HPDE6-E6E7 (cell line): ENCODE measurements at regions not wholly inside any gene's neighbourhood (a gene's known extent, or its start where the extent isn't known, plus 50 kb on each side); places are given as distances from the start of the nearest gene placed in this dataset.
"Not testable (repeated sequence)": the region's sequence is repeated elsewhere in the genome, so short reads cannot be mapped to it uniquely, and the experiment has no call there.

Experiments used
- DNase-seq: peaks from one replicate; pipeline ENCODE4 v3.0.0; 2011; ENCODE audit warnings: missing footprints; ENCODE audit errors: extremely low spot score

GRCh38 chr2:71959494-71959893 is 188.2 kb downstream of the CYP26B1 start:
- DNase-seq, result no peak

- DNase-seq, result not testable (repeated sequence)
These were observed 189.2 kb downstream of the CYP26B1 start for GRCh38 chr2:71958426-71958825.

- DNase-seq, result no peak
These were observed 195.0 kb downstream of the CYP26B1 start for GRCh38 chr2:71952572-71953188.

- DNase-seq, result no peak
These were observed 195.8 kb downstream of the CYP26B1 start for GRCh38 chr2:71951718-71952404.

- DNase-seq, result no peak
These were observed 196.6 kb downstream of the CYP26B1 start for GRCh38 chr2:71951083-71951468.

GRCh38 chr2:71950256-71951082 is 197.2 kb downstream of the CYP26B1 start:
- no peak for DNase-seq

- no peak for DNase-seq
These were observed 198.2 kb downstream of the CYP26B1 start for GRCh38 chr2:71949537-71949798.

GRCh38 chr2:71948781-71949536 is 198.7 kb downstream of the CYP26B1 start:
- no peak for DNase-seq

- DNase-seq, result no peak
These were observed 199.9 kb downstream of the CYP26B1 start for GRCh38 chr2:71947809-71948208.

- no peak for DNase-seq
These were observed 202.1 kb downstream of the CYP26B1 start for GRCh38 chr2:71945603-71945959.

- no peak for DNase-seq
These were observed 202.7 kb downstream of the CYP26B1 start for GRCh38 chr2:71944806-71945602.

- DNase-seq, result no peak
These were observed 203.5 kb downstream of the CYP26B1 start for GRCh38 chr2:71944183-71944550.

GRCh38 chr2:71943238-71944182 is 204.2 kb downstream of the CYP26B1 start:
- no peak for DNase-seq

- no peak for DNase-seq
These were observed 205.7 kb downstream of the CYP26B1 start for GRCh38 chr2:71941726-71942525.

GRCh38 chr2:71940695-71941094 is 207.0 kb downstream of the CYP26B1 start:
- DNase-seq, result no peak

- no peak for DNase-seq
These were observed 207.8 kb downstream of the CYP26B1 start for GRCh38 chr2:71939588-71940535.

- DNase-seq, result no peak
These were observed 208.7 kb downstream of the CYP26B1 start for GRCh38 chr2:71938659-71939587.
